Head of caudate nucleus (tissue), 42 donors: ENCODE measurements at regions not wholly inside any gene's neighbourhood (a gene's known extent, or its start where the extent isn't known, plus 50 kb on each side); places are given as distances from the start of the nearest gene placed in this dataset.
A peak's percentile ranks its signal among the peaks of the same experiment; 100 is the strongest.

ENCODE experiments used
- DNase-seq, 42 donors: peaks; one replicate each; pipeline versions ENCODE4 v3.0.0 to v3.0.0-alpha.2; 2020 to 2021; ENCODE audit warnings: mixed read lengths in 7 of 42
- intact Hi-C: fragments of 100-400 bp; cut with DNase I; formaldehyde crosslinking; loops from one replicate; pipeline ENCODE4 v1.15.0; 2022

GRCh38 chr4:107210450-107211239, 174.5 kb upstream of the DKK2 start:
- DNase-seq = peak in 1 of 42 donors; percentile 5

GRCh38 chr4:107203733-107204132, 167.6 kb upstream of the DKK2 start:
- DNase-seq = no peak
- intact Hi-C loops = no loop called here

More at GRCh38 chr4:107210450-107211239, 174.5 kb upstream of the DKK2 start:
- intact Hi-C loops = no loop called here

GRCh38 chr4:107202744-107203143, 166.6 kb upstream of the DKK2 start:
- no peak for DNase-seq
- intact Hi-C loops = no loop called here

- intact Hi-C loops = no loop called here
- no peak for DNase-seq
These were observed 161.0 kb upstream of the DKK2 start for GRCh38 chr4:107197121-107197520.

DNA sequence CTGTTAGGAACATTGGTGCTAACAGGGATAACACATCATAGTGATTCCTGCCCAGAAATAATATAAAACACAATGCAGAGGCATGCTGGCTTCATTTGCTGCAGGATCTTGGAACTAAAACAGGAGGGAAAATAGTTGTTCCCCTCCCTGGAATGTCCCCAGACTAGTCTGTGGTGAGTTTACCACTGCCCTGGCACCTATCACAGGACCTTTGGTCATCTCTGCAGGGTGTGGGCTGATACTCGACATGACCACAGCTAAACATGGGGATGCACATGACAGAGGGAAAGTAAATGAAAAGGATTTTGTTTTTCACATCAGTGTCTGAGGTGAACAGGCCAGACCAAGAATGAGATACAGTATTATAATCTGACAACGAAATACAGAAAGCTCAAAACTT, 160.2 kb upstream of the DKK2 start:
- DNase-seq = no peak
- intact Hi-C loops = no loop called here

DNA sequence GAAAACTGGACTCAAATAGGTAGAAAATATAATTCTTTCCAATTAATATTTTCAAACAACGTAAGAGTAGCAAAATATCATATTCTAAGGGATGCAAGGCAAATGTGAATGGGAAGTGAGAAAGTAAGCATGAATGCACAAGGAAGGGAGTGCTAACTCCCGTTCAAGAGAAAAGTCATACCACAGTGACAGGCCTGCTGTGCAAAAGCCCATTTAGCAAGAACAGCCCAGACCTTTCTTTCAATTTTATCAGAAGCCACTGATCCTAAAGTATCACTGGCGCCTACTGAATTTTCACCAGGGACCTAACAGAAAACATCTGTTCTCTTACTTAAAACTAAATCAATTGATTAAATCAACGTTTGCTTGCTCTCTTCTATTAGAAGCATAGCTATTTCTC, 157.9 kb upstream of the DKK2 start:
- intact Hi-C loops = no loop called here
- no peak for DNase-seq

DNA sequence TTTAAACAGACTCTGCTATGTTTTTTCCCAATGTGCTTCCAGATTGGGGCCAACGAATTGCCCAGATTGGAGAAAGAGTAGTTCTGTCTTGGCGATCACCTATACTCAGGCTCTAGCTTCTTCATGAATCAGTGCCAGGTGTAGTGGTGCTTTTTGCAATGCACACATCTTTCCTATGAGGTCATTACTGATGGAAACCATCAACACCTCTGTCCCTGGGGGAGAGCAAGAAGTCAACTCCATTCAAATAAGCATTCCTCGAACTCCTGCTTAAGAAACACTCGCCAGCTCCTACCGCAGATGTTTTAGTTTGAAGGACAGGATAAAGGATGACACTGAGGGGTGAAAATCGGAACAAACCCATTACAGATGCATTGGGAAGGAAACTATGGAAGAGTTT, 156.5 kb upstream of the DKK2 start:
- intact Hi-C loops = no loop called here
- no peak for DNase-seq

DNA sequence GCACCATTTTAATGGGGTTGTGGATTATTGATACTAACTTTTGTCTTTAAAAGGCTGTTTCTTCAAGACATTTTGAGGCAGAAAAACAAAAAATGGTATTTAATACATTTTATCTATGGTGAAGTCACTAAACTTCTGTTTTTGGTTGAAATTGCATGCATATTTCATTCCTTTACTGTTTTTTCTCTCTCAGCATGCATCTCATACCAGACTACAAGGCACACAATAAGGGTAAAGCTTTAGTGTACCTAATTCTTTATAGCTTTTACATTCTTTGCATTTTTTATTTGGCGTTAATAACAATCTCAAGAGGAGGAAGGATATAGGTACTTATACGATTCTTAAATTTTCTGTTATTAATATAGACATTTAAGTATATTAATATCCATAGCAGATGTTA, 151.0 kb upstream of the DKK2 start:
- no peak for DNase-seq
- intact Hi-C loops = no loop called here

DNA sequence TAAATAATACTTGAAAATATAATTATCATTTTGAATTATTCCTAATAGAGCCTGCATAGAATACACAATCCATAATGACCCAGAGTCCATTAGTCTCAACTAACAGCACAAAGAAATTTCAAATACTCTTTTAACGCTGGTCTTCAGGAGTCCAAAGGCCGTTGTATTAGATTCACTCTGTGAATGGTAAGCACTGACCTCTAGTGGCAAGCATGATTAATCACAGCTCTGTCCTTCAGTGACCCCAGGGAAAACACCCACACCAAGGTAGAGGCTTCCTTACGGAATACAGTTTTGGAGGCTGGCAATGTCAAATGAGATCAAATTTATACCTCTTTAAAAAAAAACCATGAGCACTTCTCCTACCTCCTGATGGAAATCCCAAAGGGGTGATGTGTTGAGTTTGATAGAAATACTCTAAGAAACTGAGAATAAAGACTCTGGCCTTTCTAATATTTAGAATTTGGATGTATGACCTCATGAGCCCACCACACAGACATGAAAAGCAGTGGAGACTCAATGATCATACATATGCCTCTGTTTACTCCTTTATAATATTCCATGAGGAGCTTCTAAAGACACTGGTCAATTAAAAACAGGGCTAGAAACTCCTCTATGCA, 147.2 kb upstream of the DKK2 start:
- intact Hi-C loops = no loop called here

DNA sequence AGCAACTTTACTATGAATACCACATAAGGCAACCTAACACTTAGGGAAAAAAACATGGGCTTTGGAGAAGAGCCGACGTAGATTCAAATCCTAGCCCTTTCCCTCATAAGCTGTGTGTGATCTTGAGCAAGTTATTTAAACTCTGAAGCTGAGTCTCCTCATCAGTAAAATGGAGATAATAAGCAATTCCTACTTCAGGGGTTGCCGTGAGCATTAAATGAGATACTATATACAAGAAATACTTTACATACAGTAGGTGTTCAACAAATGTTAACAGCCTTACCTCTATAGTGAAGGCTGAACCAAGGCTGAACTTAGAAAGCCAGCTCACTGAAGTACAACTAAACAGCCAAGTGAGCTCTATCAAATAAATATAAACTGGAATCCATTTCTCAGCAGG, 146.2 kb upstream of the DKK2 start:
- intact Hi-C loops = no loop called here
- no peak for DNase-seq

More for the DNA sequence above, 147.2 kb upstream of the DKK2 start:
- DNase-seq = peak in 22 of 42 donors; percentile 2 to 67 (median 33)

GRCh38 chr4:107166873-107167450, 130.8 kb upstream of the DKK2 start:
- DNase-seq = no peak
- intact Hi-C loops = no loop called here

DNA sequence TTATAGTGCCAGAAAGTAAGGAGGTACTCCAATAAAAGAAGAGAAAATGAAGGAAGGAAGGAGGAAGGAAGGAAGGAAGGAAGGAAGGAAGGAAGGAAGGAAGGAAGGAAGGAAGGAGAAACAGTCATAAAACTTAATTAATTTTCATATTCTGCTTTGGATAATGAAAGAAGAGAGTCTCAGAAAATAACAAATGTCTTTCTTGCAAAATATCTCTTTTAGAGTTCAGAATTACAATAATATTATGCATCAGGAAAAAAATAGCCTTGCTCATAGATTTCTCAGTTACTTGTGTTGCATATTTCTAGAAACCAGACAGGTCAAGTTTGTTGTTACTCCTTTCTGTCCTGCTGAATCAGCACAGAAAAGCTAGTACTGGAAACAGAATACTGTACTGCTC, 130.1 kb upstream of the DKK2 start:
- intact Hi-C loops = no loop called here
- no peak for DNase-seq

DNA sequence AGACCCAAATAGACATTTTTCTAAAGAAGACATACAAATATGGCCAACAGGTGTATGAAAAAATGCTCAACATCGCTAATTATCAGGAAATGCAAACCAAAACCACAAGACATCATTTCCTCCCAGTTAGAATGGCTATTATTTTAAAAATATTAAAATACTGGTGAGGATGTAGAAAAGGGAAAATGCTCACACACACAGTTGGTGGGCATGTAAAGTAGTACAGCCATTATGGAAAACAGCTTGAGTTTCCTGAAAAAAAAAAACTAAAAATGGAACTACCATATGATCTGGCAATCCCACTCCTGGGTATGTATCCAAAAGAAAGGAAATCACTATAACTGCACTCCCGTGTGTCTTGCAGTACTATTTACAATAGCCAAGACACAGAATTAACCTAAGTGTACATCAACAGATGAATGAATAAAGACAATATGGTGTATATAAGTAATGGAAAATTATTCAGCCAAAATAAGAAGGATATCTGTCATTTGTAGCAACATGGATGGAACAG, 128.9 kb upstream of the DKK2 start:
- intact Hi-C loops = no loop called here
- DNase-seq = no peak

DNA sequence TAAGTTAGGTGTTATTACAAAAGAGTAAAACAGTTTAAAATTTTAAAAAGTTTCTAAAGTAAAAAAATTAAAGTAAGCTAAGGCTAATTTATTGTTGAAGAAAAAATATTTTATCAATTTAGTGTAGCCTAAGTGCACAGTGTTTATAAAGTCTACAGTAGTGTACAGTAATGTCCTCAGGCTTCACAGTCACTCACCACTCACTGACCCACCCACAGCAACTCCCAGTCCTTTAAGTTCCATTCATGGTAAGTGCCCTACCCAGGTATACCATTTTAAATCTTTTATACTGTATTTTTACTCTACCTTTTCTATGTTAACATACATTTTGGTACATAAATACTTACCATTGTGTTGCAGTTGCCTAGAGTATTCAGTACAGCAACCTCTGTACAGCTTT, 120.3 kb upstream of the DKK2 start:
- intact Hi-C loops = no loop called here
- no peak for DNase-seq

DNA sequence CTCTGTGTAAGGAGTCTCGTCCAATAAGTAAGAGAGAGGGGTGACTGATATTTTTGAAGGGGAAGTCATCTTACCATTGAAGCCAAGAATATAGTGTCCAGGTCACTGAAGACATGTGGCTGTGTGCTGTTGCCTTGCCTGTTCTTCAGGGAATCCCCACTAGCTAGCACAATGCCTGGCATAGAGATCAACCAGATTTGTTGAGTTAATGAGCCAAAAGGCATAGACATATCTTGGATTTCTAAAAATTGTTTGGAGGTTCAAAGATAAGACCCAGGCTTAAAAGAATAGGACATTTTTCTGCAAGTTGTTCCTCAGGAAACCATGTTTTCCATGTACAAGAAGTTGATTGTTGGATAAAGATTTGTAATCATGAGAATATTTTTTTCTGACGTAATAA, 119.3 kb upstream of the DKK2 start:
- DNase-seq = no peak
- intact Hi-C loops = no loop called here

DNA sequence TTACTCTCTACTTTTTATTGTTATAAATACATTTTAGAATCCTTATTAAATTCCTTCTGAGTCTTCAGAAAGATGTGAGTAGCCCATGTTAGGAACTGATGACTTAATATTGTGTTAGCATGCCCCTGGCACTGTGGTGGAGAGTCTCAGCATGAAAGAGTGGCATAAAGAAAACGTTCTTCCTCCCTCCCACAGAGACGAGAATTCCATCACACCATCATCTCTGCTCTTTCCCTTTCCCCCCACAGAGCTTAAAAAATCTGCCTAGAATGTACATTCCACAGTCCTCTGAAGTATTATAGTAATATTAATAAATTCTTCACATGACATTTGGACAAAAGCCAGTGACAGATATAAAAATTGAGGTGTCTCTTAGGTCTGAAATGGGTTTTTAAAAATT, 117.8 kb upstream of the DKK2 start:
- no peak for DNase-seq
- intact Hi-C loops = no loop called here

- DNase-seq = peak in 3 of 42 donors; percentile 3 to 16 (median 11)
- intact Hi-C loops = no loop called here
These were observed 117.1 kb upstream of the DKK2 start for GRCh38 chr4:107153228-107153627.

- intact Hi-C loops = no loop called here
- no peak for DNase-seq
These were observed 115.1 kb upstream of the DKK2 start for GRCh38 chr4:107151173-107151572.

DNA sequence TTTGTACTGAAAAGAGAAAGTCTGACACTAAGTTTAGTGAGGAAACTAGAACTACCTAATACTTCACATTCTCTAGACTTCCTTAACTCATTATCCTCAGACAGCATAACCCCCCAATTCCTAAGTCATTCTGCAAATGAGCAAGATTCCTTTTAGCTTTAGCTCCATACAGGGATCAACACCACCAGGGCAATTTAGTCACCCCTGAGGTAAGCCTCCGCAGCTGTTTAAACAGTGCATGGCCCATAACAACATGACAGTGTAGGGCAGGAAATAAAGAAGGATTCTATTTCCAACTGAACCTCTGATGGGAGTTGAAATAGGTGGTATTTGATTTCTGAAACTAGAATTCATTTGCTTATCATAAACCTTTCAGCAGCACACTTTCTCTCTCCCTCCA, 112.8 kb upstream of the DKK2 start:
- DNase-seq = no peak
- intact Hi-C loops = no loop called here

- intact Hi-C loops = no loop called here
- no peak for DNase-seq
These were observed 111.8 kb upstream of the DKK2 start for GRCh38 chr4:107147873-107148272.
